ENCODE measurements at regions not wholly inside any gene's neighbourhood (a gene's known extent, or its start where the extent isn't known, plus 50 kb on each side); places are given as distances from the start of the nearest gene placed in this dataset.
"Not testable (repeated sequence)": the region's sequence is repeated elsewhere in the genome, so short reads cannot be mapped to it uniquely, and the experiment has no call there.

GRCh38 chr16:86951041-86951822, 366.0 kb downstream of the C16orf95 start:
- H3K4me3 ChIP-seq (ENCODE audit: low read depth, low read length) = no peak overlapping the region
- TF ChIP-seq CTCF (IDR thresholded peaks at IDR 0.05; ENCODE audit: insufficient read depth, low read depth, low read length, missing control alignments) = no peak
- no peak for DNase-seq (ENCODE audit: low read depth)

GRCh38 chr16:86951831-86952598, 365.2 kb downstream of the C16orf95 start:
- H3K4me3 ChIP-seq (ENCODE audit: low read depth, low read length) = no peak overlapping the region
- no peak for TF ChIP-seq CTCF (IDR thresholded peaks at IDR 0.05; ENCODE audit: insufficient read depth, low read depth, low read length, missing control alignments)
- no peak for DNase-seq (ENCODE audit: low read depth)

- no peak for DNase-seq (ENCODE audit: low read depth)
- H3K4me3 ChIP-seq (ENCODE audit: low read depth, low read length) = no peak overlapping the region
- TF ChIP-seq CTCF (IDR thresholded peaks at IDR 0.05; ENCODE audit: insufficient read depth, low read depth, low read length, missing control alignments) = no peak
These were observed 364.4 kb downstream of the C16orf95 start for GRCh38 chr16:86952769-86953168.

- no peak for TF ChIP-seq CTCF (IDR thresholded peaks at IDR 0.05; ENCODE audit: insufficient read depth, low read depth, low read length, missing control alignments)
- DNase-seq (ENCODE audit: low read depth) = no peak
- no peak overlapping the region for H3K4me3 ChIP-seq (ENCODE audit: low read depth, low read length)
These were observed 363.4 kb downstream of the C16orf95 start for GRCh38 chr16:86953631-86954391.

- H3K4me3 ChIP-seq (ENCODE audit: low read depth, low read length) = no peak overlapping the region
- no peak for TF ChIP-seq CTCF (IDR thresholded peaks at IDR 0.05; ENCODE audit: insufficient read depth, low read depth, low read length, missing control alignments)
- DNase-seq (ENCODE audit: low read depth) = no peak
These were observed 361.9 kb downstream of the C16orf95 start for GRCh38 chr16:86955136-86955855.

- H3K4me3 ChIP-seq (ENCODE audit: low read depth, low read length) = no peak overlapping the region
- no peak for DNase-seq (ENCODE audit: low read depth)
- TF ChIP-seq CTCF (IDR thresholded peaks at IDR 0.05; ENCODE audit: insufficient read depth, low read depth, low read length, missing control alignments) = no peak
These were observed 360.8 kb downstream of the C16orf95 start for GRCh38 chr16:86956437-86956836.

GRCh38 chr16:86957662-86958198, 359.5 kb downstream of the C16orf95 start:
- DNase-seq (ENCODE audit: low read depth); H3K4me3 ChIP-seq (ENCODE audit: low read depth, low read length): not testable (repeated sequence)

Measured in GM12865 (cell line).